ENCODE measurements at regions not wholly inside any gene's neighbourhood (a gene's known extent, or its start where the extent isn't known, plus 50 kb on each side); places are given as distances from the start of the nearest gene placed in this dataset.

DNA sequence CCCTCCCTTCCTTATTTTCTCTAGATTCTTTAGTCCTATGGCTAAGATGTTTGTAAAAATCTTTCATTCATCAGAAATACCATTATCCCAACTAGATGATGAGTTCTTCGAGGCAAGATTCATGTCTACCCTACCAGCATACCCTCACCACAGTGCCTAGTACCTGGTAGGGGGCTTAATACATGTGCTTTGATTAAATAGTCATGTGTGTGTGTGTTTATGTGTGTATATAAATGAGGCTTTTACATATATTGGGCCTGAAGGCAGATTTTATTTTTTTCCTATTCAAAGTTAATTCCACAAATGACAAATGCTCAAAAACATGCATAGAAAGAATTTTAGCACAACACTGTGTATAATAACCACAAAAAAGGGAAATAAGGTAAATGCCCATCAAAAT lies 193.0 kb upstream of the IRX3 start:
- no peak for TF ChIP-seq SIN3A (IDR thresholded peaks at IDR 0.05; ENCODE audit: borderline replicate concordance, insufficient read depth, low read length)
- TF ChIP-seq, protein P1, sequence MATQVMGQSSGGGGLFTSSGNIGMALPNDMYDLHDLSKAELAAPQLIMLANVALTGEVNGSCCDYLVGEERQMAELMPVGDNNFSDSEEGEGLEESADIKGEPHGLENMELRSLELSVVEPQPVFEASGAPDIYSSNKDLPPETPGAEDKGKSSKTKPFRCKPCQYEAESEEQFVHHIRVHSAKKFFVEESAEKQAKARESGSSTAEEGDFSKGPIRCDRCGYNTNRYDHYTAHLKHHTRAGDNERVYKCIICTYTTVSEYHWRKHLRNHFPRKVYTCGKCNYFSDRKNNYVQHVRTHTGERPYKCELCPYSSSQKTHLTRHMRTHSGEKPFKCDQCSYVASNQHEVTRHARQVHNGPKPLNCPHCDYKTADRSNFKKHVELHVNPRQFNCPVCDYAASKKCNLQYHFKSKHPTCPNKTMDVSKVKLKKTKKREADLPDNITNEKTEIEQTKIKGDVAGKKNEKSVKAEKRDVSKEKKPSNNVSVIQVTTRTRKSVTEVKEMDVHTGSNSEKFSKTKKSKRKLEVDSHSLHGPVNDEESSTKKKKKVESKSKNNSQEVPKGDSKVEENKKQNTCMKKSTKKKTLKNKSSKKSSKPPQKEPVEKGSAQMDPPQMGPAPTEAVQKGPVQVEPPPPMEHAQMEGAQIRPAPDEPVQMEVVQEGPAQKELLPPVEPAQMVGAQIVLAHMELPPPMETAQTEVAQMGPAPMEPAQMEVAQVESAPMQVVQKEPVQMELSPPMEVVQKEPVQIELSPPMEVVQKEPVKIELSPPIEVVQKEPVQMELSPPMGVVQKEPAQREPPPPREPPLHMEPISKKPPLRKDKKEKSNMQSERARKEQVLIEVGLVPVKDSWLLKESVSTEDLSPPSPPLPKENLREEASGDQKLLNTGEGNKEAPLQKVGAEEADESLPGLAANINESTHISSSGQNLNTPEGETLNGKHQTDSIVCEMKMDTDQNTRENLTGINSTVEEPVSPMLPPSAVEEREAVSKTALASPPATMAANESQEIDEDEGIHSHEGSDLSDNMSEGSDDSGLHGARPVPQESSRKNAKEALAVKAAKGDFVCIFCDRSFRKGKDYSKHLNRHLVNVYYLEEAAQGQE (IDR thresholded peaks at IDR 0.05; ENCODE audit: insufficient read depth in 1 of 2, low read depth in 2 of 2, low read length in 2 of 2), result no peak
